ENCODE measurements at regions not wholly inside any gene's neighbourhood (a gene's known extent, or its start where the extent isn't known, plus 50 kb on each side); places are given as distances from the start of the nearest gene placed in this dataset.

DNA sequence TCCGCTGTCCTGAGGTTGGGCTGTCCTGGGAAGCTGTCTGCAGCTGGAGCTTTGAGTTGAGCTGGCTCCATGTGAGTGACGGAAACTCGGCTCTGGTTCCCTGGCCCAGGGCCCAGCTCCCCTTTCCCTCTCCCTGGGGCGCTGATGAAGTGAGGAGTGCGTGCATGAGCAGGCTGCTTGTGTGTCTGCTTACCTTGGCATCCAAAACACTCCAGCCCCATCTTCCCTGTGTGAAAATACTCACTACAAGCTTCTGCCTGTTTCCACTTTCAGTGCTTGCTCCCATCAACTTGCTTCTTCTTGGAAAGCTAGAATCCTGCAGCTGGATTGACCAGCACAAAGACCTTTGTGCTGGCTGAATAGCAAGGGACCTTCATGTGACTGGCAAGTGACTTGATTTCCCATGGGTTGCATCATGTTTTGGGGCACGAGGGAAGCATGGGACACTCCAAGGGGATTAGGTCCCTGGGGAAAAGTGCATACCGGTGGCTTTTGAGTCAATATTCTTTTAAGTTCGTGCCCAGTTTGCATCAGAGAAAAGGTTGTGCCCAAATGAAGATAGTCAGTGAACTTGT is 198.1 kb downstream of the GADD45G start:
- Histone ChIP-seq H3K27ac (ENCODE audit: low read length) (no peak overlapping the region), H3K4me1 (ENCODE audit: low read length) (no peaks in the 10 kb centered on the region), H4K20me1 (ENCODE audit: insufficient read depth, low read depth, low read length) (no peaks in the 10 kb centered on the region), H3K36me3 (ENCODE audit: insufficient read depth, low read length) (no peaks in the 10 kb centered on the region), H3K9me3 (ENCODE audit: low read length) (no peaks in the 10 kb centered on the region), H3K4me2 (ENCODE audit: low read depth, low read length, poor library complexity, severe bottlenecking) (no peak overlapping the region), H3K9me2 (replicated peaks; ENCODE audit: insufficient read depth, low read length) (no peaks in the 10 kb centered on the region), H3K4me3 (ENCODE audit: low read length) (no peak overlapping the region), H3K27me3 (ENCODE audit: low read length) (no peaks in the 10 kb centered on the region), H3K9ac (ENCODE audit: low read length) (no peak overlapping the region), H3K79me2 (ENCODE audit: low read length) (no peaks in the 10 kb centered on the region), H2AFZ (ENCODE audit: low read length) (no peak overlapping the region)
- no peak for DNase-seq

DNA sequence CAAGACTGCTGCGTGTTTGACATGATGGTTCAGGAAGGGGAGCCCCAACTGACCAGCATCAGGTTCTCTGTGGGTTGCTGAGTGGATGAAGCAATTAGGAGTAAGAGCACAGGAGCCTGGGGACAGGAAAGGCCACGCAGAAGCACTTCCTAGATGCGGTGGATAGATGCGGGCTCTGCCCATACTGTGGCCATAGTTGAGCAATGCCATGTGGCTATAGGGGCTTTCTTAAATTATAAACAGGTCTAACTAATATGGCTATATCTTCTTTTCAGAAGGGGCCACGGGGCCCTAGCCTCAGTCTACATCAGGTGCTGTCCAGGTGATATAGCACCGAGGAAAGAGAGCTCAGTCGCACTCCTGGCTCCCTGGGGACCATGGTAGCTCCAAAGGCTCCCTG is 198.6 kb downstream of the GADD45G start:
- H3K79me2 ChIP-seq (ENCODE audit: low read length) = no peaks in the 10 kb centered on the region
- no peak overlapping the region for H3K4me2 ChIP-seq (ENCODE audit: low read depth, low read length, poor library complexity, severe bottlenecking)
- no peak overlapping the region for H3K27ac ChIP-seq (ENCODE audit: low read length)
- no peak overlapping the region for H2AFZ ChIP-seq (ENCODE audit: low read length)
- H3K4me3 ChIP-seq (ENCODE audit: low read length) = no peak overlapping the region
- no peaks in the 10 kb centered on the region for H3K9me2 ChIP-seq (replicated peaks; ENCODE audit: insufficient read depth, low read length)
- H3K4me1 ChIP-seq (ENCODE audit: low read length) = no peaks in the 10 kb centered on the region
- H3K9ac ChIP-seq (ENCODE audit: low read length) = no peak overlapping the region
- H4K20me1 ChIP-seq (ENCODE audit: insufficient read depth, low read depth, low read length) = no peaks in the 10 kb centered on the region
- DNase-seq = no peak
- no peaks in the 10 kb centered on the region for H3K9me3 ChIP-seq (ENCODE audit: low read length)
- H3K36me3 ChIP-seq (ENCODE audit: insufficient read depth, low read length) = no peaks in the 10 kb centered on the region
- H3K27me3 ChIP-seq (ENCODE audit: low read length) = no peaks in the 10 kb centered on the region

DNA sequence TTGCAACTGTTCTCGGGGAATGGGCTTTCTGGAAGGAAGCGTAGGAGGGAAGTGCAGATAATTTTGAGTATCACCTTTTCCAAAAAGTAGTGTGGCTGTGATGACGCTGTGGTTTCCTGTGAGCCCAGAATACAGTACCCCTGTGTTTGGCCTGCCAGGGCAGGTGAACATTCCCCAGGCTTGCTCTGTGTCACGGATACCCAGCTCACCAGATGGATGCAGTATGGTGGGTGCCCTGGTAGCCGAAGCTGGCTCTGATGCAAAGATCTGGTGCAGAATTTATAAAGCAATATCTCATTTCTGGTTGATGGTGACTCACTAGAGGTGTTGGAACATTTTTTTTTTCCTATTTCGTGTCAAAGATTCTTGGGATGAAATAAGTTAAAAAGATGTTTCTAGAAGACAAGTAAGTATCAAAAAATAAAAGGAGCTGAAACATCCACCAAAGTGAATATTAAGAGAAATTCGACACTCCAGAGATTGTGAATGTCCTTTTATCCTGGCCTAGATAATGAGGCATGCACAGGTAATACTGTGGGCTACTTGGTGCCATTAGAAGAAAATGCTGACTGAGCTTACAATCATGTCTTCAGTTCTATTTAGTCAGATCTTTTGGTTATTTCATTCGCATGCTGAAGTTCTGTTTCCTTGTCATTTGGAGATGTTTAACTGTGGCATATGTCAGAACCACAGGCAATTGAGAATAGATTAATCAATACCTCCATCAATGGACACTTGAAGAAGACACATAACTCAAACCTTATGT is 200.1 kb downstream of the GADD45G start:
- no peak for DNase-seq
- H3K27ac ChIP-seq (ENCODE audit: low read length) = no peak overlapping the region
- H2AFZ ChIP-seq (ENCODE audit: low read length) = no peak overlapping the region
- H4K20me1 ChIP-seq (ENCODE audit: insufficient read depth, low read depth, low read length) = no peaks in the 10 kb centered on the region
- H3K4me3 ChIP-seq (ENCODE audit: low read length) = no peak overlapping the region
- H3K9me2 ChIP-seq (replicated peaks; ENCODE audit: insufficient read depth, low read length) = no peaks in the 10 kb centered on the region
- H3K9me3 ChIP-seq (ENCODE audit: low read length) = no peaks in the 10 kb centered on the region
- no peaks in the 10 kb centered on the region for H3K36me3 ChIP-seq (ENCODE audit: insufficient read depth, low read length)
- H3K4me2 ChIP-seq (ENCODE audit: low read depth, low read length, poor library complexity, severe bottlenecking) = no peak overlapping the region
- no peak overlapping the region for H3K9ac ChIP-seq (ENCODE audit: low read length)
- H3K79me2 ChIP-seq (ENCODE audit: low read length) = no peaks in the 10 kb centered on the region
- no peaks in the 10 kb centered on the region for H3K27me3 ChIP-seq (ENCODE audit: low read length)
- H3K4me1 ChIP-seq (ENCODE audit: low read length) = no peaks in the 10 kb centered on the region

DNA sequence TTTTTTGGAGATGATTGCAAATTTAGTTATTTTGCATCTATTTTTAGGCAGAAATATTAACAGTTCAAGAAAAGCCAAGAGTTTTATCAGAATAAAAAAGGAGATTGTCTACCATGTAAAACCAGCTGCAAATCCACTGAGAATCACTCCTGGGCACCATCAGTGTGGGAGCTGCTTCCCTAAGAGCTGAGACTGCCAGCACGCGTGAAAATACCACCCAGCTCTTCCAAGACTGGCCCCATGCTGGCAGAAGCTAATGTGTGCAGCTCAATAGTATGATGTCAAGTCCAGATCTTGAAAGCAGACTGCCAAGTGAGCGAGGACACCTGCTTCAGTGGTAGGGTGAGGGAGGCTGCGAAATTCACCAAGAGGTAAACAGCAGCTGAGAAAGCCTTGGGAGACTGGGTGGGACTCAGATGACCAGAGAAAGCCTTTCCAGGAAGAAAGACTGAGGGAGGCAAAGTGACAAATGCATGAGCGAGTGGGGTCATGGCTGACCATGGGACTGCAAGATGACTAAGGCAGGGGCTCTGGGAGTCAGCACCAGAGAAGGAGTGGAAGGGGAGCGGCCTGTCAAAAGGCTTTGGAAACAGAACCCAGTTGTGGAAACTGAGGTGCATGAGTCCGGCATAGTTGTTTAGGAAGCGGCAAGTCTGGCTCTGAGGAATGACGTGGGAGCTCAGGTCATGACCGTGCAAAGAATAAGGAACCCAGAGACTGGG is 200.9 kb downstream of the GADD45G start:
- Histone ChIP-seq H3K9me2 (replicated peaks; ENCODE audit: insufficient read depth, low read length) (no peaks in the 10 kb centered on the region), H3K9me3 (ENCODE audit: low read length) (no peaks in the 10 kb centered on the region), H3K4me1 (ENCODE audit: low read length) (no peaks in the 10 kb centered on the region), H4K20me1 (ENCODE audit: insufficient read depth, low read depth, low read length) (no peaks in the 10 kb centered on the region), H3K4me2 (ENCODE audit: low read depth, low read length, poor library complexity, severe bottlenecking) (no peak overlapping the region), H3K27ac (ENCODE audit: low read length) (no peak overlapping the region), H3K36me3 (ENCODE audit: insufficient read depth, low read length) (no peaks in the 10 kb centered on the region), H3K27me3 (ENCODE audit: low read length) (no peaks in the 10 kb centered on the region), H3K4me3 (ENCODE audit: low read length) (no peak overlapping the region), H3K79me2 (ENCODE audit: low read length) (no peaks in the 10 kb centered on the region), H3K9ac (ENCODE audit: low read length) (no peak overlapping the region), H2AFZ (ENCODE audit: low read length) (no peak overlapping the region)
- no peak for DNase-seq

DNA sequence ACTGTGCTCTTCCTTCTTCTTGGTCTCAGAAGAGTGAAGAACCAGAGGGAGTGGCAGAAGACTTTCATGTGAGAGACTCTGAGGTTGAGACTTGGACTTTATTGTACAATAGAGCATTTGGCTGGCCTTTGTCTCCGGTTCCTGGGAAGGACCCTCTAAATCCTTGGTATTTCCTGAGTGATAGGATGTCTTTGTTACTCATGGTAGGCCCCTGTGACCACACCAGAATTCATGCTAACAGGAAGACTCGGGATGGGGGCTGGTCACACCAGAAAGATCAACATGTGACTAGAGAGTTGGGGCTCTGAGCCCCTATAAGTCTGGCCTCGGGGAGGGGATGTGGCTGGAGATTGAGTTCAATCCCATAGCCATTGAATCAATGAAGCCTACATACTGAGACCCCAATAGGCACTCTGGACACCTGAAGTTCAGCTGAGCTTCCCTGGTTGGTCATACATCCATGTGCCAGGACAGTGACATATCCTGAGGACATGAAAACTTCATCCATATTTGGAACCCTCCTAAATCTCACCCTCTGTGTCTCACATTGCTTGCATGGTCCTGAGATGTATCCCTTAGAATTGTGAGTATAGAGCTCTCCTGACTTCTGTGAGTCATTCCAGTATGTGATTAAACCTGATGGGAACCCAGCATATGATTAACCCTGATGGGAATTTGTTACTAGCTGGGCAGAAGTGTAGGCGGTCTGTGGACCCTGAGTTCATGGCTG is 201.7 kb downstream of the GADD45G start:
- Histone ChIP-seq H2AFZ (ENCODE audit: low read length) (no peak overlapping the region), H3K9me2 (replicated peaks; ENCODE audit: insufficient read depth, low read length) (no peaks in the 10 kb centered on the region), H3K79me2 (ENCODE audit: low read length) (no peaks in the 10 kb centered on the region), H3K27ac (ENCODE audit: low read length) (no peak overlapping the region), H3K4me3 (ENCODE audit: low read length) (no peak overlapping the region), H3K4me2 (ENCODE audit: low read depth, low read length, poor library complexity, severe bottlenecking) (no peak overlapping the region), H3K4me1 (ENCODE audit: low read length) (no peaks in the 10 kb centered on the region), H3K9me3 (ENCODE audit: low read length) (no peaks in the 10 kb centered on the region), H3K36me3 (ENCODE audit: insufficient read depth, low read length) (no peaks in the 10 kb centered on the region), H3K9ac (ENCODE audit: low read length) (no peak overlapping the region), H4K20me1 (ENCODE audit: insufficient read depth, low read depth, low read length) (no peaks in the 10 kb centered on the region), H3K27me3 (ENCODE audit: low read length) (no peaks in the 10 kb centered on the region)
- no peak for DNase-seq

DNA sequence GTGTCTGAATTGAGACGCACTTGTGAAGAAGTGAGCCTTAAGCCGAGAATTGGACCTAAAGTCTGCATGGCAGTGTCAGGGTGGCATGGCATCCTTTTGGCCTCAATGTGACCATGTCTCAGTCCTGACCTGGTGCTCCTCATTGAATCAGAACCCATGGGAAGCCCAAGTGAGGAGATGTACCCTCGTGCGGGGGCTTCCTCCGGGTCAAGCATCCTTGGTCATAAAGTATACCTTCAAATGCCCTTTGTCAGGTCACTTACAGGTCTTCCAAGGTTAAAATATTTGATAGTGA is 202.2 kb downstream of the GADD45G start:
- no peaks in the 10 kb centered on the region for H3K79me2 ChIP-seq (ENCODE audit: low read length)
- no peaks in the 10 kb centered on the region for H3K9me3 ChIP-seq (ENCODE audit: low read length)
- H3K4me1 ChIP-seq (ENCODE audit: low read length) = no peaks in the 10 kb centered on the region
- no peak overlapping the region for H3K27ac ChIP-seq (ENCODE audit: low read length)
- no peak overlapping the region for H3K4me2 ChIP-seq (ENCODE audit: low read depth, low read length, poor library complexity, severe bottlenecking)
- no peaks in the 10 kb centered on the region for H3K27me3 ChIP-seq (ENCODE audit: low read length)
- no peaks in the 10 kb centered on the region for H3K9me2 ChIP-seq (replicated peaks; ENCODE audit: insufficient read depth, low read length)
- H3K36me3 ChIP-seq (ENCODE audit: insufficient read depth, low read length) = no peaks in the 10 kb centered on the region
- DNase-seq = no peak
- no peak overlapping the region for H3K4me3 ChIP-seq (ENCODE audit: low read length)
- no peak overlapping the region for H2AFZ ChIP-seq (ENCODE audit: low read length)
- H3K9ac ChIP-seq (ENCODE audit: low read length) = no peak overlapping the region
- H4K20me1 ChIP-seq (ENCODE audit: insufficient read depth, low read depth, low read length) = no peaks in the 10 kb centered on the region

DNA sequence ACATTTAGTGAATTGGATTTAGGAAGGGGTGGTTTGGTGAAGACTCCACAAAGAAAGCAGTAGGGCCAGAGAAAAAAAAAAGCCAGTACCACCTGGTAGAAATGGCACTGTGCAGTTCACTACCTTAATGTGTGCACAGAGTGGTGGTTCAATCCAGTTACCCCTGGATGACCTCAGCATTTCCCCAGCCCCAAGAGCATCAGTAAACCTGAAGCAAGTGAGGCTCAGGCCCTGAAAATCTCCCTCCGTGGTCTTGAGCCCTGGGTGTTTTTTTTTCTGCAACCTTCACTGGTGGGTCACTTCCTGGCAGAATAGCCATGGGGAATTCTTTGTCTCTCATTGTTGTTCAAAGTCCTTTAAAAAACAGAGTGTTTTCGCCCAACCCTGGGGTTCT is 202.9 kb downstream of the GADD45G start:
- no peak overlapping the region for H3K9ac ChIP-seq (ENCODE audit: low read length)
- DNase-seq = no peak
- no peaks in the 10 kb centered on the region for H4K20me1 ChIP-seq (ENCODE audit: insufficient read depth, low read depth, low read length)
- H3K9me3 ChIP-seq (ENCODE audit: low read length) = no peaks in the 10 kb centered on the region
- no peaks in the 10 kb centered on the region for H3K79me2 ChIP-seq (ENCODE audit: low read length)
- no peaks in the 10 kb centered on the region for H3K9me2 ChIP-seq (replicated peaks; ENCODE audit: insufficient read depth, low read length)
- H3K4me3 ChIP-seq (ENCODE audit: low read length) = no peak overlapping the region
- no peak overlapping the region for H3K27ac ChIP-seq (ENCODE audit: low read length)
- no peaks in the 10 kb centered on the region for H3K27me3 ChIP-seq (ENCODE audit: low read length)
- H2AFZ ChIP-seq (ENCODE audit: low read length) = no peak overlapping the region
- no peak overlapping the region for H3K4me2 ChIP-seq (ENCODE audit: low read depth, low read length, poor library complexity, severe bottlenecking)
- H3K36me3 ChIP-seq (ENCODE audit: insufficient read depth, low read length) = no peaks in the 10 kb centered on the region
- H3K4me1 ChIP-seq (ENCODE audit: low read length) = no peaks in the 10 kb centered on the region

DNA sequence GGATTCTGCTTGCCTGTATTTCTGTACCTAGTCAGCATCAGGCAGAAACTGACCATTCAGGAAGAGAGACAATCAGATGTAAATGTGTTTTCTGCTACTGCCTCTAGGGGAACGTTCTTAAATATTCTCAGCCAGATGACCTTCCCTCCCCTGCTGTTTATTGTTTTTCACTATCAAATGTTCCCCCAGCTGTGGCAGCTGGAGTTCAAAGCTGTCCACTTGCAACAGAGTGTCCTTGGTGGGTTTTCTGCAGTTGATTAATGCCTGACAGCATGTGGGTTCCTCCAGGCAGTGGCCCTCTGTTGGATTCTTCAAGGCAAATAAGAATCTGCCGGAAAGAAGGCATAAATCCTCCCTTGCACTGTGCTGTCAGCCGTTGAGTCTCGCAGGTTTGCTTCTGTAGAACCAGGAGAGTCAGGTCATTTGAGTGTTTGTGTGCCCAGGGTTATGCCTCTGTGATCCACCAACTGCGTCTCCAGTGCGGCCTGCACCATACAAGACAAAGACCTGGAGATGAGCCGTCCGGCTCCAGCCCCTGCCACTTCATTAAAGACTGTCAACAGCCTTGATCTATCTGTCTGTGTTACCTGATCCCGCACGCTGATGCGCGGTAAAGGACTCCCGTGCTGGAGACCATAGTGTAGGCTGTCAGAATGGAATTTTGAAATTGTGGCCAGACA is 203.4 kb downstream of the GADD45G start:
- Histone ChIP-seq H4K20me1 (ENCODE audit: insufficient read depth, low read depth, low read length) (no peaks in the 10 kb centered on the region), H3K27ac (ENCODE audit: low read length) (no peak overlapping the region), H3K4me2 (ENCODE audit: low read depth, low read length, poor library complexity, severe bottlenecking) (no peak overlapping the region), H2AFZ (ENCODE audit: low read length) (no peak overlapping the region), H3K36me3 (ENCODE audit: insufficient read depth, low read length) (no peaks in the 10 kb centered on the region), H3K9me2 (replicated peaks; ENCODE audit: insufficient read depth, low read length) (no peaks in the 10 kb centered on the region), H3K9me3 (ENCODE audit: low read length) (no peaks in the 10 kb centered on the region), H3K27me3 (ENCODE audit: low read length) (no peaks in the 10 kb centered on the region), H3K4me1 (ENCODE audit: low read length) (no peaks in the 10 kb centered on the region), H3K4me3 (ENCODE audit: low read length) (no peak overlapping the region), H3K79me2 (ENCODE audit: low read length) (no peaks in the 10 kb centered on the region), H3K9ac (ENCODE audit: low read length) (no peak overlapping the region)
- no peak for DNase-seq

Measured in Karpas-422 (cell line).